ENCODE measurements at regions not wholly inside any gene's neighbourhood (a gene's known extent, or its start where the extent isn't known, plus 50 kb on each side); places are given as distances from the start of the nearest gene placed in this dataset.
"Not testable (repeated sequence)": the region's sequence is repeated elsewhere in the genome, so short reads cannot be mapped to it uniquely, and the experiment has no call there.

DNA sequence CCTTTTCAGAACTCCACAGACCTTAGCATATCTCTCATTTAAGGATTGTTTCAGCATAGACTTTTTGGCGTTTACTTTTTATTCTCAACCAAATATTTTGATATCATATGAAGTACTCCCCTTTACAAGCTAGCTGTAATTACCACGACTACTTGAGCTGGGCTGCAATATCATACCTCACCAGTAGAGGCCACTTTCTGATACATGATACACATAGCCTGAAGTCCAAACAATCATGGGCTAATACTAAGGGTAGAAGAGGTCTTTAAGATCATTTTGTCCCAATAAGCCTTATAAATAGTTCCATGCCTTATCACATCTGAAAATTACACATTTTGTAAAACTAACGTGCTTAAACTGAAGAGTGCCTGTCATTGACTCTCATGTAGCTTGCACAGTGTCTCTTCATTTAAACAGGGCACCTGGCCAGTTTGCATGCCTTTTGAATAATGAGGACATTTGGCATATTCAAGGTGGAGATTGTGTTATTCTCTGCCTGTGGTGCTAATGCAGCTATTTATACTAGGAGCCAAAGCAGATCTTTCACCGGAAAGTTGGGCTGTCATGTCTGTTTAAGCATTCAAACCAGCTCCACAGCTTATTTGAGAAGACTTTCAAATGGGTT, 403.7 kb upstream of the ZMIZ1 start:
- DNase-seq = no peak

DNA sequence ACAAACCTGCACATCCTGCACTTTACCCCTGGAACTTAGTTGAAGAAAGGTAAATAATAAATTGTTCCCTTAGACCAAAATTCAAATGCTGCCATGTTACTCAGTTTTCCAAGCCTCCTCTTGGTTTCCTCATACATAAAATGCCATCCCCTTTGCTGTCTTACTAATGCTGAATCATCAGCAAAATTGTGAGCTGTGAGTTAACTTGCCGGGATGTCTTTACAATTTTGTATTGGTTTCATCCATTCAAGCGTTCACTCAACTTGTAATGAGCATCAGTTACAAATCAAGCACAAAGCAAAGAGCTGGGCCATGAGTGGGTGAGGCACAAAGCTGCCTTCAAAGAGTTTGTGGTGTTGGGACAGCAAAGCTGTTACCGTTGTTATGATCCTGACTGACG, 395.8 kb upstream of the ZMIZ1 start:
- no peak for DNase-seq

DNA sequence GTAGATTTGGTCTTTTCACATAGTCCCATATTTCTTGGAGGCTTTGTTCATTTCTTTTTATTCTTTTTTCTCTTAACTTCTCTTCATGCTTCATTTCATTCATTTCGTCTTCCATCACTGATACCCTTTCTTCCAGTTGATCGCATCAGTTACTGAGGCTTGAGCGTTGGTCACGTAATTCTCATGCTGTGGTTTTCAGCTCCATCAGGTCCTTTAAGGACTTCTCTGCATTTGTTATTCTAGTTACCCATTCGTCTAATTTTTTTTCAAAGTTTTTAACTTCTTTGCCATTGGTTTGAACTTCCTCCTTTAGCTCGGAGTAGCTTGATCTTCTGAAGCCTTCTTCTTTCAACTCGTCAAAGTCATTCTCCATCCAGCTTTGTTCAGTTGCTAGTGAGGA, 387.6 kb upstream of the ZMIZ1 start:
- not testable (repeated sequence) for DNase-seq

DNA sequence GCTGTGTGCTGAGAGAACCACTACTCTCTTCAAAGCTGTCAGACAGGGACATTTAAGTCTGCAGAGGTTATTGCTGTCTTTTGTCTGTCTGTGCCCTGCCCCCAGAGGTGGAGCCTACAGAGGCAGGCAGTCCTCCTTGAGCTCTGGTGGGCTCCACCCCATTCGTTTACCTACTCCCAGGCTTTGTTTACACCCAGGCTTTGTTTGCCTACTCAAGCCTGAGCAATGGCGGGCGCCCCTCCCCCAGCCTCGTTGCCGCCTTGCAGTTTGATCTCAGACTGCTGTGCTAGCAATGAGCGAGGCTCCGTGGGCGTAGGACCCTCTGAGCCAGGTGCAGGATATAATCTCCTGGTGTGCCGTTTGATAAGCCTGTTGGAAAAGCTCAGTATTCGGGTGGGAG, 386.8 kb upstream of the ZMIZ1 start:
- not testable (repeated sequence) for DNase-seq

DNA sequence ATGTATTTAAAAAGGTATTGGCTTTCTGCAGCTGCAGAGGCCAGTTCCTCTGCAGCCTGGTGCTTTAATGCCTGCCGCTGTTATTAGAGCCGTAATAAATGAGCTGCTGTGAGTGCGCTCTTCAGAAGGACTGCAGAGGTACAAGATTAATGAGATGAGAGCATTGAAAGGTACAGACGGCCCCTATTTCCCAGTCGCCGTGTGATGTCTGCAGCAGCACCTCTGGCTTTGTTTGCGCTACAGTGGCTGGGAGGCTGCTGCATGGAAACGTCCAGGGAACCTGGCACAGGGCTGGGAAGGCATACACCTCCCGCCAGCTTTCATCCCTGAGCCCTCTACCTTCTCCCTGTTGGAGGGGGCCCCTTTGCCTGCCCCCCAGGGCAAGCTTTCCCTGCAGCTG, 383.8 kb upstream of the ZMIZ1 start:
- no peak for DNase-seq

DNA sequence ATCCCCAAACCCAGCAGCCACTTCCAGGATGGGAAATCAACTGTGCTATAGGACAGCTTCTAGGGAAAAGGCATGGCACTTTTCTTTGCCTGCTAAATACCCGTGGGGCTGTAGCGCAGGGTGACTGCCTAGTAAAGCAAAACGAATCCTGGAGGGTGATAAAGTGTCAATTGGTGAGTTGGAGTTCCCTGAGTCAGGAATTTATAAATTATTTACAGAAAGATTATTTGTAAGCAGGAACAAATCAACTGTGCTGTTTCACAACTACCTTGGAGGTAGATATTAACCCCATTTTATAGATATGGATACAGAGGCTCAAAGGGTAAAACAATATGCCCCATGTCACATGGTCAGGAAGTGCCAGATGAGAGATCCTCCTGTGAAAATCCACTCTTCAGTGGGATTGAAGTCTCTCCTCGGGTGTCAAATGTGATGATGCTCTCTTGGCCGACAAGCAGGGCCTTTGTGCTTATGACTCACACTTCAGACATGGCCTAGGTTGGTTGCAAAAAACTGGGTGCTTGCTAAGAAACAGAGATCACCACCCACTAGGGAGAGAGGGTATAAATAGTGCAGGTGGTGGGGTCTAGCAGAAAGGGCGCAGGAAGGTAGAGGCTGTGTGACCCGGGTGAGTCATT, 383.2 kb upstream of the ZMIZ1 start:
- no peak for DNase-seq

DNA sequence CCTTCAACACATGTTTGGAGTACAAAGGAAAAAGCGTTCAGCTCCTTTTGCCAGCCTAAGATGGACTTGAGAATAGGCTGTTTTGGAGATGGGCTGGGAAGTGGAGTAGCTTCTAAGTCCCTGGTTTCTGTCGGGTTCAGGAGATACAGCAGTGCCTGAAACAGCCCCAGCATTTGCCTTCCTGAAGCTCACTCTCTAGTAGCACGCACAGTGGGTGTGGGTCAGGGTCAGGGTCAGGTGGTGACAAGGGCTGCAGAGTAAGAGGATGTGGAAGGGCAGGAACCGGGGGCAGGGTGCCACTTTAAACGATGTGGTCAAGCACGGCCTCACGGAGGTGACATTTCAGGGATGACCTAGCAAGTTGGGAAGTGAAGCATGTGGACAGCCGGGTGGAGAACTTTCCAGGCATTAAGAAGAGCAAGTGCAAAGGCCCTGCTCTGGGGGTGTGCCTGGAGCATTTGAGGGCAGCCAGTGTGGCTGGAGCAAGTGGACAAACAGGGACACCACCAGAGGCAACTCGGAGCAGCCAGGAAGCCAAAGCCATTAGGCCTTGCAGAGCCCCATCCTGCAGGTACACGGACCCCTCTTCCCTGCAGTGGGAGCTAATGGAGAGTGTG, 382.2 kb upstream of the ZMIZ1 start:
- no peak for DNase-seq

DNA sequence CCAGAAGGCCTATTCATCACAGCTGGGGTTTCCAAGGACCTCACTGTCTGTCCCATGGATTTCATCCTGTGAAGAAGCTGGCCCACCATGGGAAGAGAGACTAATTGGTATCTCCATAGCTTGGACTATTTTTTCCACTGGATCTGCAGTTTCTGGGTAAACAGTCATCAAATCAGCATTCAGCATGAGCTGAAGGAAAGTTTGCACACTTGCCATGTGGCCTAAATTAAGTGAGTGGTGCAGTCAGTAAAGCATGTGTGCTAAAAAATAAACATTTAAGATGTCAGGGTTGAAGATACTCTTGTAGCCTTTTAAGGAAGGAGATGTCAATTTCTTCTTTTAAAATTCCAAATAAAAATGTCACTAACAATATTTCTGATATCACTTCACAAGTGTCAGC, 381.1 kb upstream of the ZMIZ1 start:
- DNase-seq = no peak

DNA sequence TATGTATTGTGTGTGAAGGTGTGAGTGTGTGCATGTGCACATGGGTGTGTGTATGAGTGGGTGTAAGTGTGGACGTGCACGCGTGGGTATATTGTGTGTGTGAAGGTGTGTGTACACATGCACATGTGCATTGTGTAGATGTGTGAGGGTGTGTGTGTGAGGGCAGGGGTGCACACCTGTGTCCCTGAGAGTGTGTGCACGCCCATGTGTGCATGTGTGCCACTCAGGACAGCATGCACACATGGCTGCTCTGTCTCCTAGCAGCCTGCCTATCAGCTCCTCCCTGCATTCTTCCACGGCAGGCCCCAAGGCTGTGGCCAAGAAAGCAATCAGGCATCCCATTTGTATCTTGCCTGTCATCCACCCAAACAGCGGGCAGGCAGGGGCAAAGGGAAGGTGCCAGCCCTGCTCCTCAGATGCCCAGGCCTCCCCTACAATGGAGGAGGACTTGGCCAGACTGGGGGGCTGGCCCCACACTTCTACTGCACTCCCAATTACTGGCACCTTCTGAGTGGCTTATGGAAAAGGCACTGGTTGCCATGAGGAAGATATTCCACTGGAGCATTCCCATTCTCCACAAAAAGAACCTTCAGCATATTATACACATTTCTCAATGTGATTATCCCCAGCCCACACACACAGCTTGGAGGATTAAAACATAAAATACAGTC, 380.4 kb upstream of the ZMIZ1 start:
- no peak for DNase-seq

DNA sequence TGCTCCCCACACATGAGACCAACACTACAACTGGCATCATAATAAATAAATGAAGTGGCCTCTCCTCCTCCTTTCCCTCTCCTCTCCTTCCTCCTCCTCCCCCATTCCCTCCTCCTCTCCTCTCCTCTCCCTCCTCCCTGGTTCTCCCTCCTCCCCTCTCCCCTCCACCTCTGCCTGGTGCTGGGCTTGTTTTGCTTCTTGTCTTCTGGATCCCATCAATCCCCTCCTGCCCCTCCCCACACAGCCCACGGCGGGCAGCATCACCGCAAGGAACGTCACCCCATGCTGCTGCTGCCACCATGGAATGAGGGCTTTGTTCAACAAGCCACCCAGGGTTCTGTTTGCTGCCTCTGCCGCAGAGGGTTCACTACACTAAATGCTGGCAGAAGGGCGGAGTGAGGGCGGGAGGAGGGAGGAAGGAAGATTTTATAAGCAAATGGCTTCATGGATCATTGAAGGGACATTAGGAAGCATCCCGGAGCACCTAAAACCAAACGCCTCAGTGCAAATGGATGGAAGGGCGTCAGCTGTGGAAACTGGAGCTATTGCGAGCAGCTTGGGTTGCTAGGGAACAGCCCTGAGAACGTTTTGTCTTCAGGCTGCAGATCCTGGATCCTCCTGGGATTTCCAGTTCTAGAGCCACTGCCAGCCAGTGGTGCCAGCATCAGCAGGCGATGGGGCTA, 379.7 kb upstream of the ZMIZ1 start:
- DNase-seq = no peak

DNA sequence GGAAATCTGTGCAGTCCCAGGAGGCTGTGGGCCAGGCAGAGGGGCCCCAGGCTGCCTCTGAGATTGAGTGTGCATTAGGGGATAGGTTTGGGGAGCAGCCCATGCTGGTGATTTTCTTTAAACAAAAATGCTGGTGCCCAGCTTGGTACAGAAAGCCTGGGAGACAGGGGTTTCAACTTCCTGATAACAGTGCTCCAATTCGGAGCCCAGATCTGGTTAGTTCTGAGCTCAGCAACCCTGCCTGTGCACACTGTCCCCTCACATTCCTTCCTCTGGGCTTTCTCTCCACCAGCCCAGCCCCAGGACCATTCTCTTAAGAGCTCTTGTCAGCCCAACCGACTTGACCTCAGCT, 379.2 kb upstream of the ZMIZ1 start:
- DNase-seq = no peak

DNA sequence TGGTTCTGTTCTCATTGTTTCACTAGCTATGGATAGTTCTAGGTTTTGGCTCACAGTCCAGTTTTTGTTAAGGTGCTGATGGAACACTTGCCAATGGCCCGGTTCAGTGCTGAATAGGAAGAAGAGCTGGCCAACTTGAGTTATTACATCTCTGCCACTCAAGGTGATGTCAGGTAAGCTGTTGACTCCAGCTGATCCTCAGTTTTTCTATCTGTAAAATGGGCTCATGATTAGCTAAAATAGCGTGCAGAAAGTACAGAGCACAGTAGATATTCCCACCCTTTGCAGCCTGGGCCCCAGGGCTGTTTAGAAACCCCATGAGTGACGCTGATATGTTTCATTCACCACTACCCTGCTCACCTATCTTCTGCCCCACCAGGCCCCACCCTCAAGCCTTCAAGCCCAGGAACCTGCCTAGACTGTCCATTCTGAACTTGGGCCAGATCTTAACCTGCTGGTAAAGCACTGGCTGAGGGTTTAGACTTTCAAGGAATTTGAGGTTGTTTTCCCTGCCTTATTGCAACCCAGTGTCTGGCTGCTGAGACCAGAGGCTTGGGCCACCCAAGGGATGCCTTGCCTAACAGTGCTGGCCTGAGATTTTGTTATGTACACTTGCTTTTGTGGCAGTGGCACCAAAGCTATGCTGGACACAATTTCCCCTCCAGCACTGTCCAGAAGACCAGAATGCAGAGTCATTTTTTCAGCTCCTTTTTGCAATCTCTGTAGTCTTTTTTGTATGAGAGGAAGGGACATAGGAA, 378.2 kb upstream of the ZMIZ1 start:
- no peak for DNase-seq

DNA sequence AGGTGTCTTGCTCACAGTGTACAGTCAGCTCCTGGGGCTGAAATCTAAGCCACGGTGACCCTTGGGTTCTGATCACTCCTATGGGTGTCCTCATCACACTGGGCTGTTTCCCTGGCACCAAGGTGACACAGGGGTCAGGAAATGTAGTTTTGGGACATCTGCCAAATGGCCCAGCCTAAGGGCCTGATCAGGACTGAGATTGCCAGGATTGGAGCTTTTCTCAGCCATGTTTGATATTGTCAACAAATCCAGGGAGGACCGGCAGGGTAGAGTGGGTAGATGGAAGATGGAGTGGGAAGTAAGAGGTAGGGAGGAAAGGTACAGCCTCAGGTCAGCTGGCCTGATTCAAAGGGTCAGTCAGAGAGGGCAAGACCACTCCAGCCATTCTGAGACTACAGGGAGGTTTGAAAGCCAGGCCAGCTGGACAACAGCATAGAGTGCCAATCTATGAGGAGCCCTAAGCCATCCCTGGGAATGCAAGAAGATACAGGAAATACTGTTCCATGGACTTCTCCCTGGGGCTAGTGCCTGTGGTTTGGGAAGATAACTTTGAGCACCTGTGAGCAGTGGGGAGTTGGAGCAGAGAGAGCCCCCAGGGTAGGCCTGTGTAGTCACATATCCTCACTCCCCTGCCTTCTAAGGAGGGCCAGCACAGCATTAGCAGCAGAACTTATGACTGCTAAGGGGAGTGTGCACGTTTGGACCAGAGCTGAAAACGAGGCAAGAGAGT, 377.3 kb upstream of the ZMIZ1 start:
- DNase-seq = no peak

DNA sequence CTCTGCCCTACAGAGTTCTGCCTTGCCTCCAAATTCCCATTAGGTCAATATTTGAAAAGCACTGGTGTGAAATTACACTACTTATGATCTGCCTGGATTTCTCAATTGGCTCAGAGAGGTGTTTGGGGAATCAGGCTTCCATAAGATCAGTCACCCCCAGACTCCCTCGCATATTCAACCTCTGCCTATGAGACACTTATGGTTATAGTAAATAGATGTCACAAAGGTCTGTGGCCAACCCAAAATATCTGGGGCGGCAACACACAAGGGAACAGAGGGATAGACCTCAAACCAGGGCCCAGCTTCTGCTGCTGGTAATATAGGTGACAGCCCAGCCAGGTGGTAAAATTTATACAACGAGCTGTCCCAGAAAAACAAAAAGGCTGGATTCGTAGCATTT, 376.7 kb upstream of the ZMIZ1 start:
- DNase-seq = no peak

DNA sequence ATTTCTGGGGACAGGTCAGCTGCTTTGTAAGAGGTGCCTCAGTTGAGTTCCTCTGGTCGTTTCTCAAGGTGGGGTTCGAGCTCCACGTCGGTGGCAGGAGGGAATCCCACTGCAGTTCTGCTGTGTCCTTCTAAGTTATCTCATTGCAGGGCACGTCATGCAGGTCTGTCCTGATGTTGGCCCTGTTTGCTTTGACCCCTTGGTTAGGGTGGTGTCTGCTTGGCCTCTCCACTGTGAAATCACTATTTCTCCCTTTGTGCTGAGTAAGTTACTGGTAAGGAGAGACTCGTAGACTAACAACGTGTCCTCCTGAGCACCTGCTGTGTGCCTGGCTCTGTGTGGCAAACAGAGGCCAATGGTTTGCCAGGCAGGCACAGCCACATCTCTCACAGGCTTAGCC, 372.9 kb upstream of the ZMIZ1 start:
- no peak for DNase-seq

DNA sequence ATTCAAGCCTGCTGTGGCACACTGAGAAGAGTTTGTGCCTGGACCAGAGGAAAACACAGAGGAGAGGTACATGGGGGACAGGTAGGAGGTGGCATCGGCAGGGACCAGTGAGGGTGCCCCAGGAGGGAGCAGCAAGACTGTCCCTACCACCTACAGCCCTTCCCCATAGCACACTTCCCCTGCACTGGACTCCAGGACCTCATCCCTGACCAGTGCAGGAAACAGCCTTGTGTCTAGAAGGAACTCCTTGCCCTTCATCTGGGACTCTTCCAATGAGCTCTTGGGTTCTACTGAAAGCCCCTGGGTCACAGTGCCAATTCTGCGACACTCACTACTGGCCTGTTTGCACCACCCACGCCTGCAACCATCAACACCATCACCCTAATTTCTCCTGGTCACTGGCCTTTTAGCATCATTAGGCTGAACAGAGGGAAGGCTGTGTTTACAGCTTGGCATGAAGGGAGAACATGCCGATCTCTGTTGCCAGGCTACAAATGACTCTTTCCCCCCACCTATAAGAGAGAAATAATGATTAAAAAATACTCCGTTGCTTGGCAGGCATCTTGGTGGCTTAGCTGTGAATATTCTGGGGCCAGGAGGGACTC, 371.9 kb upstream of the ZMIZ1 start:
- no peak for DNase-seq

DNA sequence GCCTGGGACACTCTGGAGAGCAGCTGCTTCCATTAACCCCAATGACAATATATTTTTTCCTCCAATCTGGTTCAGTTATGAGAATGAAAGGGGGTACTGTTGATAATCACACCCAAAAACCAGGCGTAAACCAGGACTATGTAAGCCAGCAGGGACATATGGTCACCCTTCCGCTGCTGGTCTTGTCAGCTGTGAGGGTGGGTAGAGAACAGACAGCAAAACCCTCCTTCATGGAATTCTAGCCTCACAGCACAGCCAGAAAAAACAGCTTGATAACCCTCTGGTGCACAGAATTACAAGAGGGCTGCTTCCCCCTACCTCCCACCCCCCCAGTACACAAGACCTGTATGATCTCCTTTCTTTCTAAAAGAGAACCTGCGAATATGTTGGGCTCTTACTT, 368.8 kb upstream of the ZMIZ1 start:
- no peak for DNase-seq

DNA sequence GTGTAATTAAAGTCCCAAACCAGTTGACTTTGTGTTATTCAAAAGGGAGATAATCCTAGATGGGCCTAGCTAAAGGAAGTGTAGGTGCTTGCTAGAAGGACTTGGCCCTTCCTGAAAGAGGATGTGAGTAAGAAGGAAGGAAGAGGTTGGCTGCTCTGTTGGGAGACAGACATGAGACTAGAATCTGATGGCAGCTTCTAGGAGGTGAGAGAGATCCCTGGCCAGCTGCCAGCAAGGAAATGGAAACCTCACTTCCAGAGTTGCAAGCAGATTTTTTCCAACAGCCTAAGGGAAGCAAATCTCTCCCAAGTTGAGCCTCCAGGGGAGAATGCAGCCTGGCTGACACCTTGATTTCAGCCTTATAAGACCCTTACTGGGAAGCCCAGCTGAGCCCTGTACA, 368.4 kb upstream of the ZMIZ1 start:
- no peak for DNase-seq

DNA sequence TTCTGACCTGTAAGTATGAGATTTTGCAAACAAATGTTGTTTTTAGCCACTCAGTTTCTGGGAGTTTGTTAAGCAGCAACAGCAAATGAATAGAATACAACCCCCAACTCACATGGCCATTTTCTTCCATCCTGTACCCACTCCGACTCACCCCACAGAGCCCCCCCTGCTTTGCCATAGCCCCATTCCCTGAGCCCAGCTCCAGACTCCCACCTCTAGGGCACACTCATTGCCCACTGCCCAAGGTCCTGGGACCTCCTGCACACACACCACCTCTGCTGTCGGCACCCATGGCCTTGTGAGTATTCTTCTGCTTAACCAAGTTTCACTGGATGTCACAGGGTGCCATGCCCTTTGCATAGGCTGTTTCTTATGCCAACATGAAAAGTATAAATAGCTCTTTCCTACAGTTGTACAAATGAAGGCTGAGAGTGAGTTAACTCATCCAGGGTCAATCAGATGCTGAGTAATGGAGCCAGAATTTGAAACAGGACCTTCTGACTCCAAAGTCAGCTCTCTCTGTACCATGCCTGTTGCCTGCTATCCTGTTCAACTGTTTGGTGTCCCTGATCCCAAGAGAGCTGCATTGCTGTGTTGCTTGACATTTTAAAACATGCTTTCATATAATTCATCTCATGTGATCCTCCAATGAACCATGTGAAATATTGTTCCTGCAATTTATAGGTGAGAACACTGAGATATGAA, 367.8 kb upstream of the ZMIZ1 start:
- DNase-seq = no peak

DNA sequence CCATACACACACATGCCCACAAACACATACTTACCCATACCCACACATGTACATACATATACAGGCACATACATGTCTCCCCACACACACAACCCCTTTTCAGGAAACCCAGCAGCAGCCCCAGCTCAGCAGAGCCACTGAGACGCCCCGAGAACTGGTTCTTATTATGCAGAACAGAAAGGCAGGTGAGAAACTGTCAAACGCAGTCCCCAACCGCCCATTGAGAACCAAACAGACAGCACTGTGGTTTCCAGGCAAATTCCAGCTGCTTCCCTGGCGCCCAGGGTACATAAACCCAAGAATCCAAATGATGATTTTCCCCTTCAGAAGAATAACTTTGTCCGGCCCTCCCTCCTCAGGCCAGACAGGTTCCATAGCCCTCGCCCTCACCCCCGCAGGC, 366.6 kb upstream of the ZMIZ1 start:
- no peak for DNase-seq

DNA sequence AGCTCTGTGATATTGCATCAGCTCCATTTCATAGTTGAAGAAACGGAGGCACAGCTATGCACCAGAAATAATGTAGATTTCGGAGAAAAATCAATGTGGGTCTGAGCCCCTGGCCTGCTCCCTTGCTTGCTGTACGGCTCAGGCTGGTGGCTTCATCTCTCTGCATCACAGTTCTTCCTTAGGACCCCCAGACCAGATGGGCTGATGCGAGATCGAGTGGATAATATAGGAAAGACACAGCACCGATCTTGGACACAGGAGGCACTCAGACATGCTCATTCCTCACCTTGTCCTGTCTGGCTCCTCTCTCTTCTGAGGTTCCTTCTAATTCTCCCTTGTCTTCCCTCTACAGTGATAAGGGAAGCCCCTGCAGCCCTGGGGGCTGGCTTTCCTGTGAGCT, 365.9 kb upstream of the ZMIZ1 start:
- DNase-seq = no peak

Measured in activated naive CD4-positive, alpha-beta T cell treated with anti-CD3 and anti-CD28 coated beads, Interleukin-2, amount 50 U/mL, for 16 hours (primary cell).